GM21786 (cell line): ENCODE measurements at regions not wholly inside any gene's neighbourhood (a gene's known extent, or its start where the extent isn't known, plus 50 kb on each side); places are given as distances from the start of the nearest gene placed in this dataset.
"Not testable (repeated sequence)": the region's sequence is repeated elsewhere in the genome, so short reads cannot be mapped to it uniquely, and the experiment has no call there.

ENCODE experiments used
- ATAC-seq: cut with Tn5 transposase; IDR thresholded peaks from one replicate; pipeline ENCODE4 v1.9.1; 2021; ENCODE audit not compliant: unreplicated experiment

- not testable (repeated sequence) for ATAC-seq
Observed at GRCh38 chr4:131725521-131725920, 1423.6 kb upstream of the PCDH10 start.

GRCh38 chr4:131726940-131727339, 1422.2 kb upstream of the PCDH10 start:
- not testable (repeated sequence) for ATAC-seq

DNA sequence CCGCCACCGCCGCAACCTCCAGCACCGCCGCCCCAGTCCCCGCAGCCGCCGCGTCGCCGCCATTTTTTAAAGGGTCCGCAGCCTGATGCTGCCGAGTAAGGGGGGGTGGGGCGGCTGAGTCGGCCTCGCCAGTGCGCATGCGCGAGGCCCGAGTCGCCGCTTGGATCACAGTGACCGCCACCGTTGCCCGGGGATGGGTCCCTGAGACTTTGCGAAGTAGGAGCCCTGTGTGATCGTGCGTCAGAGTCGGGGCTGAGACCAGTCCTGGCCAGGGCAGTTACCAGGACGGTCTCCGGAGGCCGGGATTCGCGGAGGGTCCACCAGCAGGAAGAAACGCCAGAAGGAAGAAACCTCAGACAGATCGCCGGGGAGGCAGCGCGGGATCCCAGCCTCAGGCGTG, 1421.7 kb upstream of the PCDH10 start:
- not testable (repeated sequence) for ATAC-seq

DNA sequence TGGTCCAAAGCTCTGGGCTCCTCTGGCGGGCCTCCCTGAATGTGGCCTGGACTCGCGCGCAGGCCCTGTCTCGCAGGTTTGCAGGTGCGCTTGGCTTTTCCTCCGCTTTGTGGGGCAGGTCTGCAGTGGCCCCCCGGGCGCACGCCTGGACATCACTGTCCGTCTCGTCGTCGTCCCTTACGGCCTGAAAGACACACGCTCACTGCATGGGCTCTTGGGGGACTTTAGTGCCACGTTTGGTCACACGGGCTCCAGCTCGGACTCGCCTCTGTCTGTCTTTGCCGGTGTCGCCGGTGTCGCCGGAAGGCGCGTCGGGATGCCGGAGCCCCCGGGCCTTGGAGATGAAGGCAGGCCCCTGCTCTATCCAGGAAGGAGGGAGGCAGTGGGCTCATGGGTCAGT, 1419.9 kb upstream of the PCDH10 start:
- ATAC-seq: not testable (repeated sequence)

GRCh38 chr4:131729716-131730398, 1419.2 kb upstream of the PCDH10 start:
- not testable (repeated sequence) for ATAC-seq

DNA sequence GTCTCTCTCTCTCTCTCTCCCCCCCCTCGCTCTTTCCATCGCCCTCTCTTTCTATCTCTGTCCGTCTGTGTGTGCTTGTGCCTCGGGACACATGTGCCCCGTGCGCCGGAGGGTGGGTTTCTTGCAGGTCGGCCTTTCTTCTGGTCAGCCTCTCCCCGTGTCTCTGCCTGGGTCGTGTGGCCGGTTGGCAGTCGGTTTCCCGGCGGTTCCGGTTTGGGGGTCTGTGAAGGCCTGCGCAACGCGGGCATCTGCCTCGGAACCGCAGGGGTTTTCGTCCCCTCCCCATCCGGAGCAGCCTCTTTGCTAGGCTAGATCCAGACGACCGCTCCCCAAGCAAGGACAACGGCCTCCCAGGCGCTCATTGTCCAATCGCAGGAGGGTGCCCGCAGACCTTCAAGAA, 1418.5 kb upstream of the PCDH10 start:
- ATAC-seq: not testable (repeated sequence)

- not testable (repeated sequence) for ATAC-seq
Observed at GRCh38 chr4:131732034-131732630, 1417.0 kb upstream of the PCDH10 start.

GRCh38 chr4:131734321-131734720, 1414.8 kb upstream of the PCDH10 start:
- not testable (repeated sequence) for ATAC-seq

DNA sequence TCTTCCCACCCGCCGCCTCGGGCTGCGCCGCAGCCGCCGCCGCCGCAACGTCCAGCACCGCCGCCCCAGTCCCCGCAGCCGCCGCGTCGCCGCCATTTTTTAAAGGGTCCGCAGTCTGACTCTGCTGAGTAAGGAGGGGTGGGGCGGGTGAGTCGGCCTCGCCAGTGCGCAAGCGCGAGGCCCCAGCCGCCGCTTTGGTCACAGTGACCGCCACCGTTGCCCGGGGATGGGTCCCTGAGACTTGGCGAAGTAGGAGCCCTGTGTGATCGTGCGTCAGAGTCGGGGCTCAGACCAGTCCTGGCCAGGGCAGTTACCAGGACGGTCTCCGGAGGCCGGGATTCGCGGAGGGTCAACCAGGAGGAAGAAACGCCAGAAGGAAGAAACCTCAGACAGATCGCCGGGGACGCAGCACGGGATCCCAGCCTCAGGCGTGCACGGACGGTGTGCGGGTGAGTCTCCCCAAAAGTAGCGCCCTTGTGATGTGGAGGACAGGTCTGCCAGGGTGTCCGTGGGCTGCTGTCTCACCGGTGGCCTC, 1414.2 kb upstream of the PCDH10 start:
- not testable (repeated sequence) for ATAC-seq

DNA sequence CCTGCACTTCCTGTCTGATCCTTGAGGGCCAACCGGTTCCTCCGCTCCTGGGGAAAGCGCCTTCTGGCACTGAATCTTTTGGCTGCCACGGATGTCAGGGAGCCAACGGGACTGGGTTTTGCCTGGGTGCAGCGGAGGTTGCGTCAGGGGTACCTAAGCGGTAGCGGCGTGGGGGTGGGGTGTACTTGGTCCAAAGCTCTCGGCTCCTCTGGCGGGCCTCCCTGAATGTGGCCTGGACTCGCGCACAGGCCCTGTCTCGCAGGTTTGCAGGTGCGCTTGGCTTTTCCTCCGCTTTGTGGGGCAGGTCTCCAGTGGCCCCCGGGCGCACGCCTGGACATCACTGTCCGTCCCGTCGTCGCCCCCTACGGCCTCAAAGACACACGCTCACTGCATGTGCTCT, 1410.1 kb upstream of the PCDH10 start:
- ATAC-seq: not testable (repeated sequence)

- ATAC-seq: not testable (repeated sequence)
Observed at GRCh38 chr4:131741836-131742235, 1407.3 kb upstream of the PCDH10 start.

DNA sequence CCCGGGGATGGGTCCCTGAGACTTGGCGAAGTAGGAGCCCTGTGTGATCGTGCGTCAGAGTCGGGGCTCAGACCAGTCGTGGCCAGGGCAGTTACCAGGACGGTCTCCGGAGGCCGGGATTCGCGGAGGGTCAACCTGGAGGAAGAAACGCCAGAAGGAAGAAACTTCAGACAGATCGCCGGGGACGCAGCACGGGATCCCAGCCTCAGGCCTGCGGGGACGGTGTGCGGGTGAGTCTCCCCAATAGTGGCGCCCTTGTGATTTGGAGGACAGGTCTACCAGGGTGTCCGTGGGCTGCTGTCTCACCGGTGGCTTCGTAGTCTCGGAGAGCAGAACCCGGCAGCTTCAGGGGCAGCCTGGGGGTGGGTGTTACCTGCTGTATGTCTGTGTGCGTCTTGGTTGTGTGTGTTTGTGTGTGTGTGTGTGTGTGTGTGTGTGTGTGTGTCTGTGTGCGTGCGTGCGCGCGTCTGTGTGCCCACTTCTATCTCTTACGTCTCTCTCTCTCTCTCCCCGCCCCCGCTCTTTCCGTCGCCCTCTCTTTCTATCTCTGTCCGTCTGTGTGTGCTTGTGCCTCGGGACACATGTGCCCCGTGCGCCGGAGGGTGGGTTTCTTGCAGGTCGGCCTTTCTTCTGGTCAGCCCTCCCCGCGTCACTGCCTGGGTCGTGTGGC, 1406.4 kb upstream of the PCDH10 start:
- ATAC-seq: not testable (repeated sequence)

- not testable (repeated sequence) for ATAC-seq
Observed at GRCh38 chr4:131743348-131743747, 1405.7 kb upstream of the PCDH10 start.

DNA sequence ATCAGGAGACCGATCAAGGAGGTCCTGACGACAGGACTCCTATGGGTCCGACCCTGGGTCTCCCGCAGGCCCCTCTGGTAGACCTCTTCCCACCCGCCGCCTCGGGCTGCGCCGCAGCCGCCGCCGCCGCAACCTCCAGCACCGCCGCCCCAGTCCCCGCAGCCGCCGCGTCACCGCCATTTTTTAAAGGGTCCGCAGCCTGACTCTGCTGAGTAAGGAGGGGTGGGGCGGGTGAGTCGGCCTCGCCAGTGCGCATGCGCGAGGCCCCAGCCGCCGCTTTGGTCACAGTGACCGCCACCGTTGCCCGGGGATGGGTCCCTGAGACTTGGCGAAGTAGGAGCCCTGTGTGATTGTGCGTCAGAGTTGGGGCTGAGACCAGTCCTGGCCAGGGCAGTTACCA, 1401.9 kb upstream of the PCDH10 start:
- not testable (repeated sequence) for ATAC-seq

DNA sequence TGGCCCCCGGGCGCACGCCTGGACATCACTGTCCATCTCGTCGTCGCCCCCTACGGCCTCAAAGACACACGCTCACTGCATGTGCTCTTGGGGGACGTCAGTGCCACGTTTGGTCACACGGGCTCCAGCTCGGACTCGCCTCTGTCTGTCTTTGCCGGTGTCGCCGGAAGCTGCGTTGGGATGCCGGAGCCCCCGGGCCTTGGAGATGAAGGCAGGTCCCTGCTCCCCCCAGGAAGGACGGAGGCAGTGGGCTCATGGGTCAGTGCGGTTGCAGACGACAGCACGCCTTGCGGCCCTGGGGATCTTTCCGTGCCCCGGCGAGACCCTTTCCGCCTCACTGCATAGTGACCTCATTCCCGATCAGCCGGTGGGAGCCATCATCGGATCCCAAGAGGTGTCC, 1399.9 kb upstream of the PCDH10 start:
- ATAC-seq: not testable (repeated sequence)

DNA sequence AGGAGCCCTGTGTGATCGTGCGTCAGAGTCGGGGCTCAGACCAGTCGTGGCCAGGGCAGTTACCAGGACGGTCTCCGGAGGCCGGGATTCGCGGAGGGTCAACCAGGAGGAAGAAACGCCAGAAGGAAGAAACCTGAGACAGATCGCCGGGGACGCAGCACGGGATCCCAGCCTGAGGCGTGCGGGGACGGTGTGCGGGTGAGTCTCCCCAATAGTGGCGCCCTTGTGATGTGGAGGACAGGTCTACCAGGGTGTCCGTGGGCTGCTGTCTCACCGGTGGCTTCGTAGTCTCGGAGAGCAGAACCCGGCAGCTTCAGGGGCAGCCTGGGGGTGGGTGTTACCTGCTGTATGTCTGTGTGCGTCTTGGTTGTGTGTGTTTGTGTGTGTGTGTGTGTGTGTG, 1399.1 kb upstream of the PCDH10 start:
- not testable (repeated sequence) for ATAC-seq

- not testable (repeated sequence) for ATAC-seq
Observed at GRCh38 chr4:131750469-131750868, 1398.6 kb upstream of the PCDH10 start.

GRCh38 chr4:131762234-131762633, 1386.9 kb upstream of the PCDH10 start:
- not testable (repeated sequence) for ATAC-seq

DNA sequence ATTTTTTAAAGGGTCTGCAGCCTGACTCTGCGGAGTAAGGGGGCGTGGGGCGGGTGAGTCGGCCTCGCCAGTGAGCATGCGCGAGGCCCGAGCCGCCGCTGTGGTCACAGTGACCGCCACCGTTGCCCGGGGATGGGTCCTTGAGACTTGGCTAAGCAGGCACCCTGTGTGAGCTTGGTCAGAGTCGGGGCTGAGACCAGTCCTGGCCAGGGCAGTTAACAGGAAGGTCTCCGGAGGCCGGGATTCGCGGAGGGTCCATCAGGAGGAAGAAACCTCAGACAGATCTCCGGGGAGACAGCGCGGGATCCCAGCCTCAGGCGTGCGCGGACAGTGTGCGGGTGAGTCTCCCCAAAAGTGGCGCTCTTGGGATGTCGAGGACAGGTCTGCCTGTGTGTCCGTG, 1384.4 kb upstream of the PCDH10 start:
- no peak for ATAC-seq

DNA sequence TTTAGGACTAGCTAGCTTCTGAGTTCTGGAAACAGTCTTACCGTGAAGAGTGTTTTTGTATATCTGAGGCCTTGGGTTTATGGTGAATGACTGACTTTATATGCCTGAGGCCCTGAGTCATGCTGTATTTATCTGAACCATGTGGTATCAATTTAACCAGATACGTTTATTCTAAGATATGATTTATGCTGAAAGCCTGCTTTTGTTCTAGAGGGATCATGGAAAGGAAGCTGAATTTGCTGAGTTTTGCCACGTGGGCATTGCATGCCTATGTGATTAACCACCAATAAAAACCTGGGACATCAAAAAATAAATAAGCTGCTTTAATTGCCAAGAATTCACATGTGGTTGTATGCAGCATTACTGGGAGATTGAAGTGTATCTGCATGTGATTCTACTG, 1374.7 kb upstream of the PCDH10 start:
- ATAC-seq: not testable (repeated sequence)

GRCh38 chr4:131810565-131810964, 1338.5 kb upstream of the PCDH10 start:
- ATAC-seq: not testable (repeated sequence)
